Adrenal gland (tissue), 9 donors: ENCODE measurements at regions not wholly inside any gene's neighbourhood (a gene's known extent, or its start where the extent isn't known, plus 50 kb on each side); places are given as distances from the start of the nearest gene placed in this dataset.

Experiments
- DNase-seq, 7 donors: peaks; one replicate each; pipeline ENCODE4 v3.0.0-alpha.2; 2019 to 2020
- H3K27ac ChIP-seq, 5 donors: fragments of 200-600 bp; sonication (generic) in 4 of 5; 1 replicate in 3 of 5; 2 replicates in 2 of 5; pipeline versions ENCODE4 v1.5.1 to v1.8.0; 2016 to 2020; ENCODE audit warnings: mild to moderate bottlenecking in 1 of 5
- H3K27me3 ChIP-seq: fragments of 200-600 bp; 2 replicates; pipeline ENCODE4 v1.8.0; 2021
- H3K36me3 ChIP-seq, 2 donors: fragments of 200-600 bp; replicated peaks in 1 of 2; 1 replicate in 1 of 2; 2 replicates in 1 of 2; pipeline versions ENCODE4 v1.5.1 to v1.8.0; 2018 to 2022
- H3K4me1 ChIP-seq, 2 donors: fragments of 200-600 bp; replicated peaks in 1 of 2; 1 replicate in 1 of 2; 2 replicates in 1 of 2; pipeline versions ENCODE4 v1.5.1 to v1.8.0; 2018 to 2021
- H3K4me3 ChIP-seq, 4 donors: fragments of 200-600 bp; sonication (generic) in 3 of 4; one replicate each; pipeline ENCODE4 v1.5.1; 2016 to 2018
- H3K9me3 ChIP-seq, 3 donors: fragments of 200-600 bp; sonication (generic) in 1 of 3; replicated peaks in 1 of 3; 1 replicate in 2 of 3; 2 replicates in 1 of 3; pipeline versions ENCODE4 v1.5.1 to v1.8.0; 2016 to 2021
- CTCF ChIP-seq, 6 experiments: fragments of 450-650 bp in 4 of 6; fragments of 200-600 bp in 2 of 6; sonication (generic) in 1 of 6; IDR thresholded peaks; 1 replicate in 5 of 6; 2 replicates in 1 of 6; pipeline versions ENCODE4 v1.5.1 to v1.8.0; 2016 to 2021; ENCODE audit warnings: antibody characterized with exemption in 6 of 6, mild to moderate bottlenecking in 2 of 6, moderate library complexity in 1 of 6
- POLR2A ChIP-seq, 2 donors: fragments of 450-650 bp; IDR thresholded peaks; one replicate each; pipeline ENCODE4 v1.6.1; 2017; ENCODE audit warnings: antibody characterized with exemption in 2 of 2, mild to moderate bottlenecking in 2 of 2, moderate library complexity in 1 of 2
- WGBS, 4 donors: extraction: QIAGEN DNeasy Blood & Tissue Kit in 2 of 4; methylation state at CpG; one replicate each; pipeline versions ENCODE4 v1.1.5 to v1.1.7; 2013 to 2017; 5-methylcytosine and 5-hydroxymethylcytosine counted together
- intact Hi-C, 2 donors: fragments of 100-400 bp; cut with DNase I; formaldehyde crosslinking; loops; one replicate each; pipeline versions ENCODE4 v1.14.1 to v1.15.0; 2022 to 2023
- donor health status: healthy with polysubstance abuse.
- donor health status: Bipolar disorder and iron deficiency.
- donor health status: DM: yes; HTN: yes; CAD: no.
- donor health status: DM: no; HTN: no; CAD: no.
- donor health status: DM: no; HTN: no; CAD: no.

- no peaks in the 10 kb centered on the region for H3K36me3 ChIP-seq
- H3K27me3 ChIP-seq = no peaks in the 10 kb centered on the region
- H3K27ac ChIP-seq = peak overlapping the region in 2 of 5 donors; percentile 26 to 65
- intact Hi-C loops = no loop called here
- H3K4me3 ChIP-seq = no peak overlapping the region
- 71 to 73% (median 72%) methylated on average over 11 of the region's 11 CpGs for WGBS, 4 donors
- no peaks in the 10 kb centered on the region for H3K4me1 ChIP-seq
- no peak for DNase-seq
- no peaks in the 10 kb centered on the region for H3K9me3 ChIP-seq
- TF ChIP-seq CTCF (IDR thresholded peaks at IDR 0.05) (no peak), POLR2A (IDR thresholded peaks at IDR 0.05) (no peak)
Observed at GRCh38 chr20:23270382-23270911, 80.1 kb upstream of the NXT1 start.

GRCh38 chr20:23269954-23270353, 80.6 kb upstream of the NXT1 start:
- TF ChIP-seq CTCF (IDR thresholded peaks at IDR 0.05) (no peak), POLR2A (IDR thresholded peaks at IDR 0.05) (no peak)
- H3K27ac ChIP-seq = peak overlapping the region in 2 of 5 donors; percentile 26 to 65
- H3K36me3 ChIP-seq = no peaks in the 10 kb centered on the region
- 67 to 79% (median 78%) methylated on average over 5 of the region's 5 CpGs for WGBS, 4 donors
- H3K9me3 ChIP-seq = no peaks in the 10 kb centered on the region
- H3K4me1 ChIP-seq = no peaks in the 10 kb centered on the region
- H3K4me3 ChIP-seq = no peak overlapping the region
- DNase-seq = no peak
- intact Hi-C loops = no loop called here
- H3K27me3 ChIP-seq = no peaks in the 10 kb centered on the region

- TF ChIP-seq CTCF (IDR thresholded peaks at IDR 0.05) (no peak), POLR2A (IDR thresholded peaks at IDR 0.05) (no peak)
- Histone ChIP-seq H3K4me3 (no peak overlapping the region), H3K36me3 (no peaks in the 10 kb centered on the region), H3K4me1 (no peaks in the 10 kb centered on the region), H3K27me3 (no peaks in the 10 kb centered on the region), H3K9me3 (no peaks in the 10 kb centered on the region), H3K27ac (no peak overlapping the region)
- no peak for DNase-seq
- intact Hi-C loops = no loop called here
- 56 to 86% (median 76%) methylated on average over 4 of the region's 4 CpGs for WGBS, 4 donors
Observed at GRCh38 chr20:23268792-23269354, 81.7 kb upstream of the NXT1 start.

- TF ChIP-seq CTCF (IDR thresholded peaks at IDR 0.05) = no peak
- no peak for TF ChIP-seq POLR2A (IDR thresholded peaks at IDR 0.05)
Observed at GRCh38 chr20:23267909-23268308, 82.7 kb upstream of the NXT1 start.

More at GRCh38 chr20:23267909-23268308, 82.7 kb upstream of the NXT1 start:
- DNase-seq = no peak
- H3K27ac ChIP-seq = no peak overlapping the region
- H3K4me3 ChIP-seq = no peak overlapping the region
- H3K27me3 ChIP-seq = no peaks in the 10 kb centered on the region
- H3K9me3 ChIP-seq = no peaks in the 10 kb centered on the region
- WGBS, 4 donors = 85 to 92% (median 89%) methylated on average over 2 of the region's 2 CpGs
- no peaks in the 10 kb centered on the region for H3K36me3 ChIP-seq
- intact Hi-C loops = no loop called here
- no peaks in the 10 kb centered on the region for H3K4me1 ChIP-seq
